ENCODE measurements at regions not wholly inside any gene's neighbourhood (a gene's known extent, or its start where the extent isn't known, plus 50 kb on each side); places are given as distances from the start of the nearest gene placed in this dataset.

DNA sequence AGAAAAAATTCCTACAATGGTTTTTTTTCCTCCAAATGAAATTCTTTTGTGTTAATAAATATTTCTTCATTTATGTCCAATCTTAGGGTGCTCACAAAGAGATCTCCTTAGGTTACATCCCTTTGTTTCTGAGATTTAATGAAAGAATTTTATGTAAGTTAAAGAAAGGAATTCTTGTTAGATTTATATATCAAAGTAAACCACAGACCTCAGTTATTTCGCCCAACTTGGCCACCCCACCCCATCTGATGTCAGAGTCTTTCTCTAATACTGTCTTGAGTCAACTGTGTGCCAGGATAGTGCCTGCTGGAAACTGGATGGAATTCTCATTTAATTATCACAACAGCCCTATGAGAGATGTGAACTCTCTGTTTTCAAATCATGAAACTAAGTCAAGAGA lies 259.9 kb downstream of the OPA1 start:
- TF ChIP-seq, protein P1, sequence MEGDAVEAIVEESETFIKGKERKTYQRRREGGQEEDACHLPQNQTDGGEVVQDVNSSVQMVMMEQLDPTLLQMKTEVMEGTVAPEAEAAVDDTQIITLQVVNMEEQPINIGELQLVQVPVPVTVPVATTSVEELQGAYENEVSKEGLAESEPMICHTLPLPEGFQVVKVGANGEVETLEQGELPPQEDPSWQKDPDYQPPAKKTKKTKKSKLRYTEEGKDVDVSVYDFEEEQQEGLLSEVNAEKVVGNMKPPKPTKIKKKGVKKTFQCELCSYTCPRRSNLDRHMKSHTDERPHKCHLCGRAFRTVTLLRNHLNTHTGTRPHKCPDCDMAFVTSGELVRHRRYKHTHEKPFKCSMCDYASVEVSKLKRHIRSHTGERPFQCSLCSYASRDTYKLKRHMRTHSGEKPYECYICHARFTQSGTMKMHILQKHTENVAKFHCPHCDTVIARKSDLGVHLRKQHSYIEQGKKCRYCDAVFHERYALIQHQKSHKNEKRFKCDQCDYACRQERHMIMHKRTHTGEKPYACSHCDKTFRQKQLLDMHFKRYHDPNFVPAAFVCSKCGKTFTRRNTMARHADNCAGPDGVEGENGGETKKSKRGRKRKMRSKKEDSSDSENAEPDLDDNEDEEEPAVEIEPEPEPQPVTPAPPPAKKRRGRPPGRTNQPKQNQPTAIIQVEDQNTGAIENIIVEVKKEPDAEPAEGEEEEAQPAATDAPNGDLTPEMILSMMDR (IDR thresholded peaks at IDR 0.05; ENCODE audit: poor library complexity, severe bottlenecking) = no peak
- TF ChIP-seq POLR2AphosphoS5 (IDR thresholded peaks at IDR 0.05) (no peak), EP300 (conservative IDR thresholded peaks at IDR 0.05; ENCODE audit: poor library complexity, severe bottlenecking) (no peak), SMC3 (conservative IDR thresholded peaks at IDR 0.05; ENCODE audit: poor library complexity) (no peak), TAF1 (IDR thresholded peaks at IDR 0.05; ENCODE audit: low read depth) (no peak), EZH2 (IDR thresholded peaks at IDR 0.05; ENCODE audit: borderline replicate concordance, insufficient read depth, low read length, poor library complexity, severe bottlenecking) (no peak), RAD21 (conservative IDR thresholded peaks at IDR 0.05) (no peak)
- TF ChIP-seq, protein P2, sequence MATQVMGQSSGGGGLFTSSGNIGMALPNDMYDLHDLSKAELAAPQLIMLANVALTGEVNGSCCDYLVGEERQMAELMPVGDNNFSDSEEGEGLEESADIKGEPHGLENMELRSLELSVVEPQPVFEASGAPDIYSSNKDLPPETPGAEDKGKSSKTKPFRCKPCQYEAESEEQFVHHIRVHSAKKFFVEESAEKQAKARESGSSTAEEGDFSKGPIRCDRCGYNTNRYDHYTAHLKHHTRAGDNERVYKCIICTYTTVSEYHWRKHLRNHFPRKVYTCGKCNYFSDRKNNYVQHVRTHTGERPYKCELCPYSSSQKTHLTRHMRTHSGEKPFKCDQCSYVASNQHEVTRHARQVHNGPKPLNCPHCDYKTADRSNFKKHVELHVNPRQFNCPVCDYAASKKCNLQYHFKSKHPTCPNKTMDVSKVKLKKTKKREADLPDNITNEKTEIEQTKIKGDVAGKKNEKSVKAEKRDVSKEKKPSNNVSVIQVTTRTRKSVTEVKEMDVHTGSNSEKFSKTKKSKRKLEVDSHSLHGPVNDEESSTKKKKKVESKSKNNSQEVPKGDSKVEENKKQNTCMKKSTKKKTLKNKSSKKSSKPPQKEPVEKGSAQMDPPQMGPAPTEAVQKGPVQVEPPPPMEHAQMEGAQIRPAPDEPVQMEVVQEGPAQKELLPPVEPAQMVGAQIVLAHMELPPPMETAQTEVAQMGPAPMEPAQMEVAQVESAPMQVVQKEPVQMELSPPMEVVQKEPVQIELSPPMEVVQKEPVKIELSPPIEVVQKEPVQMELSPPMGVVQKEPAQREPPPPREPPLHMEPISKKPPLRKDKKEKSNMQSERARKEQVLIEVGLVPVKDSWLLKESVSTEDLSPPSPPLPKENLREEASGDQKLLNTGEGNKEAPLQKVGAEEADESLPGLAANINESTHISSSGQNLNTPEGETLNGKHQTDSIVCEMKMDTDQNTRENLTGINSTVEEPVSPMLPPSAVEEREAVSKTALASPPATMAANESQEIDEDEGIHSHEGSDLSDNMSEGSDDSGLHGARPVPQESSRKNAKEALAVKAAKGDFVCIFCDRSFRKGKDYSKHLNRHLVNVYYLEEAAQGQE (IDR thresholded peaks at IDR 0.05; ENCODE audit: borderline replicate concordance) = no peak

All from neural cell (in vitro differentiated cells).